Right atrium auricular region (tissue), 2 donors: ENCODE measurements at regions not wholly inside any gene's neighbourhood (a gene's known extent, or its start where the extent isn't known, plus 50 kb on each side); places are given as distances from the start of the nearest gene placed in this dataset.

Source experiments
- DNase-seq: peaks from one replicate; pipeline ENCODE4 v3.0.0-alpha.2; 2019; ENCODE audit warnings: low spot score
- H3K27ac ChIP-seq, 2 donors: fragments of 200-600 bp; sonication (generic); 1 replicate in 1 of 2; 2 replicates in 1 of 2; pipeline ENCODE4 v1.5.1; 2016 to 2019
- H3K27me3 ChIP-seq, 2 donors: fragments of 200-600 bp; sonication (generic); one replicate each; pipeline versions ENCODE4 v1.5.1 to v1.6.0; 2017 to 2019
- H3K36me3 ChIP-seq: fragments of 200-600 bp; sonication (generic); one replicate; pipeline ENCODE4 v1.5.1; 2016
- H3K4me1 ChIP-seq, 2 donors: fragments of 200-600 bp; sonication (generic); one replicate each; pipeline versions ENCODE4 v1.5.1 to v1.6.0; 2017 to 2019
- H3K4me3 ChIP-seq, 2 donors: fragments of 200-600 bp; sonication (generic); 1 replicate in 1 of 2; 2 replicates in 1 of 2; pipeline ENCODE4 v1.5.1; 2017 to 2019; ENCODE audit warnings: mild to moderate bottlenecking in 1 of 2, moderate library complexity in 1 of 2
- H3K9me3 ChIP-seq, 2 donors: fragments of 200-600 bp; sonication (generic); one replicate each; pipeline ENCODE4 v1.5.1; 2019
- CTCF ChIP-seq, 2 donors: fragments of 200-600 bp; sonication (generic); IDR thresholded peaks; one replicate each; pipeline ENCODE4 v1.5.1; 2019; ENCODE audit warnings: antibody characterized with exemption in 2 of 2

GRCh38 chr1:36583080-36583479 lies 100.4 kb upstream of the CSF3R start:
- no peak for DNase-seq
- no peak for TF ChIP-seq CTCF (IDR thresholded peaks at IDR 0.05)
- Histone ChIP-seq H3K36me3 (no peaks in the 10 kb centered on the region), H3K4me3 (no peak overlapping the region), H3K4me1 (no peaks in the 10 kb centered on the region), H3K9me3 (no peaks in the 10 kb centered on the region), H3K27me3 (peaks cover 5 to 14% of the 10 kb centered on the region in 2 donors), H3K27ac (no peak overlapping the region)

GRCh38 chr1:36582066-36582755 lies 99.5 kb upstream of the CSF3R start:
- H3K36me3 ChIP-seq, result no peaks in the 10 kb centered on the region
- no peak overlapping the region for H3K4me3 ChIP-seq
- no peaks in the 10 kb centered on the region for H3K9me3 ChIP-seq
- no peak for TF ChIP-seq CTCF (IDR thresholded peaks at IDR 0.05)
- no peak overlapping the region for H3K27ac ChIP-seq
- no peaks in the 10 kb centered on the region for H3K4me1 ChIP-seq
- no peak for DNase-seq
- H3K27me3 ChIP-seq, result peaks cover 5 to 11% of the 10 kb centered on the region in 2 donors

- no peak for DNase-seq
Observed at GRCh38 chr1:36580524-36580923, 97.8 kb upstream of the CSF3R start.

GRCh38 chr1:36579039-36579438 lies 96.3 kb upstream of the CSF3R start:
- H3K4me3 ChIP-seq, result no peak overlapping the region
- no peak overlapping the region for H3K27ac ChIP-seq
- H3K9me3 ChIP-seq, result no peaks in the 10 kb centered on the region
- H3K4me1 ChIP-seq, result no peaks in the 10 kb centered on the region
- no peak for DNase-seq
- no peaks in the 10 kb centered on the region for H3K36me3 ChIP-seq
- peaks cover 0 to 5% of the 10 kb centered on the region in 2 donors for H3K27me3 ChIP-seq
- TF ChIP-seq CTCF (IDR thresholded peaks at IDR 0.05), result no peak

More at GRCh38 chr1:36580524-36580923, 97.8 kb upstream of the CSF3R start:
- Histone ChIP-seq H3K4me1 (no peaks in the 10 kb centered on the region), H3K4me3 (no peak overlapping the region), H3K9me3 (no peaks in the 10 kb centered on the region), H3K27me3 (peaks cover 5 to 10% of the 10 kb centered on the region in 2 donors), H3K27ac (no peak overlapping the region), H3K36me3 (no peaks in the 10 kb centered on the region)
- TF ChIP-seq CTCF (IDR thresholded peaks at IDR 0.05), result no peak

- DNase-seq, result no peak
- Histone ChIP-seq H3K27ac (no peak overlapping the region), H3K4me1 (no peaks in the 10 kb centered on the region), H3K36me3 (no peaks in the 10 kb centered on the region), H3K9me3 (no peaks in the 10 kb centered on the region), H3K4me3 (no peak overlapping the region), H3K27me3 (no peaks in the 10 kb centered on the region)
- no peak for TF ChIP-seq CTCF (IDR thresholded peaks at IDR 0.05)
Observed at GRCh38 chr1:36576551-36577110, 93.9 kb upstream of the CSF3R start.

GRCh38 chr1:36576118-36576517 lies 93.4 kb upstream of the CSF3R start:
- H3K36me3 ChIP-seq, result no peaks in the 10 kb centered on the region
- no peaks in the 10 kb centered on the region for H3K4me1 ChIP-seq
- no peak overlapping the region for H3K27ac ChIP-seq
- TF ChIP-seq CTCF (IDR thresholded peaks at IDR 0.05), result peak; percentile 63 to 80
- H3K27me3 ChIP-seq, result no peaks in the 10 kb centered on the region
- no peaks in the 10 kb centered on the region for H3K9me3 ChIP-seq
- no peak overlapping the region for H3K4me3 ChIP-seq
- DNase-seq, result no peak
